ENCODE measurements at regions not wholly inside any gene's neighbourhood (a gene's known extent, or its start where the extent isn't known, plus 50 kb on each side); places are given as distances from the start of the nearest gene placed in this dataset.

DNA sequence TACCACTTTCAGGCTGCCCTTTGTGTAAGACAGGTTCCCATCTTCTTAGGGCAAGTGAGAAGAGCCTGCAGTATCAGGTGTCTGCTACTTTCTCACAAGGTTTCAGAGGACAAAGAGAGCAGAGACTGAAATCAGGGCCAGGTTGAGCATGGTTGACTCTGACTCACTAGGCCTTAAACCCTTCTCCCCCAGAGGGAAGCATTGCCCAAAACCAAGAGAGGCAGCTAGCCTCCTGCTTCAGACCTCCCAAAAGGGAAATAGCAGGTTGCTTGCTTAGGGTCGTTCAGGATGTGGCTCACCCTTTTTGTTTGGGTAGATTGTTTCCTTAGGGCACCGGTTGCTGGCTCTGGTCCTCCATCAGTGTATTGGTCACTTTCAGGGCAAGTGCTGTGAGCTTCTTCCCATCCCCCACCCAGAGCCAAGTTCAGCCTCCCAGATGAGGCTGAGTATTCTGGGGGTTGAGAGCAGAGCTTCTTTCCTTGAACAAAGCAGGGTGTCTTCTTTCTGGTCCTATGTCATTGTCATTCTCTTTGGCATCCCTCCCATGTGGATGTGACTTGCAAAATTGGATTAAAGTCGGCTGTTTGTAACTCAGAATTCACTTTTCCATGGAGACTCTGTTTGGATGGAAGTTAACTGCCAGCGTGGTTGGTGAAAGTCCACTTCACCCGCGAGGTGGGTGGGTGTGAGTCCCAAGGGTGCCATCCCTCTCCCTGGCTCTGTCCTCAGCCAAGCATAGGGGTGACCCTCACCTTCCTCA, 55.5 kb upstream of the GALNT2 start:
- Histone ChIP-seq H2AFZ (ENCODE audit: low read length) (no peak overlapping the region), H3K27ac (replicated peaks; ENCODE audit: low read length) (no peak overlapping the region), H3K4me3 (ENCODE audit: low read length in 2 of 2) (no peak overlapping the region), H3K9me3 (replicated peaks in 1 of 2; ENCODE audit: control insufficient read depth in 2 of 2, insufficient read depth in 1 of 2, low read depth in 1 of 2, low read length in 2 of 2) (no peaks in the 10 kb centered on the region), H3K4ac (ENCODE audit: low read length) (no peak overlapping the region), H3K4me2 (ENCODE audit: insufficient read depth, low read length, poor library complexity, severe bottlenecking) (no peak overlapping the region), H2BK5ac (ENCODE audit: low read length) (no peak overlapping the region), H3K36me3 (replicated peaks in 1 of 2; ENCODE audit: control insufficient read depth in 2 of 2, insufficient read depth in 2 of 2, low read length in 2 of 2) (no peaks in the 10 kb centered on the region), H2BK12ac (ENCODE audit: low read length) (no peak overlapping the region), H3K4me1 (ENCODE audit: control insufficient read depth in 2 of 2, insufficient read depth in 1 of 2, low read depth in 1 of 2, low read length in 2 of 2) (no peaks in the 10 kb centered on the region), H2BK120ac (ENCODE audit: low read depth, low read length) (no peak overlapping the region), H4K91ac (ENCODE audit: low read depth, low read length, poor library complexity) (no peak overlapping the region), H3K9ac (ENCODE audit: low read depth, low read length, poor library complexity) (no peak overlapping the region), H2AK5ac (ENCODE audit: low read depth, low read length) (no peak overlapping the region), H2BK15ac (ENCODE audit: low read length) (no peak overlapping the region), H3K23ac (ENCODE audit: low read depth, low read length, poor library complexity) (no peak overlapping the region), H4K8ac (ENCODE audit: low read depth, low read length) (no peak overlapping the region), H3K79me1 (ENCODE audit: low read depth, low read length) (no peaks in the 10 kb centered on the region), H3K27me3 (ENCODE audit: control insufficient read depth in 3 of 3, insufficient read depth in 3 of 3, low read depth in 1 of 3, low read length in 3 of 3) (peaks cover 0 to 15% (median 0%) of the 10 kb centered on the region in 3 experiments), H3K14ac (ENCODE audit: low read length) (no peak overlapping the region), H3K18ac (ENCODE audit: low read length) (no peak overlapping the region)
- no CpG with 5 or more reads among the region's 6 CpGs for WGBS, 2 donors (ENCODE audit: extremely low coverage in 2 of 2, insufficient read length in 2 of 2, insufficient replicate concordance in 1 of 2)
- no peak for DNase-seq (ENCODE audit: low spot score)

DNA sequence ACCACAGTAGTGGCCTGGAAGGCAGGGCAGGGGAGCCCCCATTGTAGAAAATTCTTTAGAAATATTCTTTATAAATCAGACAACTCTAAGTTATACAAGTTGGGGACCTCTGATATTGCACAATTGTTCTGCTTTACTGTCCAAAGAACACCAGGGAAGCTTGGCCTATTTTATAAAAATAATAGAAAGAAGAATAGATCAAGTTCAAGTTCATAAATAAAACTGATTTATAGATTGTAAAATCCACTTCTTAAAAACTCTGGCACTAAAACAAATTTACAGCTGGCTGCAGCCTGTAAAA, 55.0 kb upstream of the GALNT2 start:
- Histone ChIP-seq H2AFZ (ENCODE audit: low read length) (no peak overlapping the region), H3K36me3 (replicated peaks in 1 of 2; ENCODE audit: control insufficient read depth in 2 of 2, insufficient read depth in 2 of 2, low read length in 2 of 2) (no peaks in the 10 kb centered on the region), H3K27me3 (ENCODE audit: control insufficient read depth in 3 of 3, insufficient read depth in 3 of 3, low read depth in 1 of 3, low read length in 3 of 3) (peaks cover 0 to 11% (median 0%) of the 10 kb centered on the region in 3 experiments), H4K91ac (ENCODE audit: low read depth, low read length, poor library complexity) (no peak overlapping the region), H2AK5ac (ENCODE audit: low read depth, low read length) (no peak overlapping the region), H3K4me2 (ENCODE audit: insufficient read depth, low read length, poor library complexity, severe bottlenecking) (no peak overlapping the region), H4K8ac (ENCODE audit: low read depth, low read length) (no peak overlapping the region), H3K9ac (ENCODE audit: low read depth, low read length, poor library complexity) (no peak overlapping the region), H3K14ac (ENCODE audit: low read length) (no peak overlapping the region), H3K4me3 (ENCODE audit: low read length in 2 of 2) (no peak overlapping the region), H2BK5ac (ENCODE audit: low read length) (no peak overlapping the region), H3K23ac (ENCODE audit: low read depth, low read length, poor library complexity) (no peak overlapping the region), H3K9me3 (replicated peaks in 1 of 2; ENCODE audit: control insufficient read depth in 2 of 2, insufficient read depth in 1 of 2, low read depth in 1 of 2, low read length in 2 of 2) (no peaks in the 10 kb centered on the region), H3K18ac (ENCODE audit: low read length) (no peak overlapping the region), H3K4ac (ENCODE audit: low read length) (no peak overlapping the region), H3K79me1 (ENCODE audit: low read depth, low read length) (no peaks in the 10 kb centered on the region), H2BK120ac (ENCODE audit: low read depth, low read length) (no peak overlapping the region), H3K4me1 (ENCODE audit: control insufficient read depth in 2 of 2, insufficient read depth in 1 of 2, low read depth in 1 of 2, low read length in 2 of 2) (no peaks in the 10 kb centered on the region), H2BK15ac (ENCODE audit: low read length) (no peak overlapping the region), H2BK12ac (ENCODE audit: low read length) (no peak overlapping the region), H3K27ac (replicated peaks; ENCODE audit: low read length) (no peak overlapping the region)
- DNase-seq (ENCODE audit: low spot score), result no peak

DNA sequence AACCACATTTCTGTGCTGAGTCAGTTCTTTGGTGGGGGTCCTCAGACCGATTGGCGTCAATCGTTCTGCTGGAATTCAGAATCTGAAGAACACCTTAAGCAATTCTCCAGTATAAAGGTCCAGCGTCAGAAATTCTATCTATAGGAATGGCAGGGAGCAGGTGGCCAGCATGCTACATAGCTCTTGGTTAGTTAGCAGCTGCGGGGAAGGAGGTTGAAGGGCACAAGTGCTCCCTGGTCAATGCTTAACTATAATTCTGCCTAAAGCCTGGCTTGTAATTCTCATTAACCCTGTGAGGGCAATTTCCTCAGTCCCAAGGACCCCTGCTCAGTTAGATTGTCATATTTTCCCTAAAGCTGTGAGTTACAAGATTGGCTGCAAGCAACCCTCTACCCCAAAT, 54.3 kb upstream of the GALNT2 start:
- WGBS, 2 donors (ENCODE audit: extremely low coverage in 2 of 2, insufficient read length in 2 of 2, insufficient replicate concordance in 1 of 2), result no CpG with 5 or more reads among the region's 5 CpGs
- no peak overlapping the region for H2AK5ac ChIP-seq (ENCODE audit: low read depth, low read length)
- H3K4me3 ChIP-seq (ENCODE audit: low read length in 2 of 2), result no peak overlapping the region
- no peaks in the 10 kb centered on the region for H3K79me1 ChIP-seq (ENCODE audit: low read depth, low read length)
- H3K4me1 ChIP-seq (ENCODE audit: control insufficient read depth in 2 of 2, insufficient read depth in 1 of 2, low read depth in 1 of 2, low read length in 2 of 2), result no peaks in the 10 kb centered on the region
- H3K23ac ChIP-seq (ENCODE audit: low read depth, low read length, poor library complexity), result no peak overlapping the region
- no peak overlapping the region for H2BK5ac ChIP-seq (ENCODE audit: low read length)
- H2BK120ac ChIP-seq (ENCODE audit: low read depth, low read length), result no peak overlapping the region
- H3K4ac ChIP-seq (ENCODE audit: low read length), result no peak overlapping the region
- H2AFZ ChIP-seq (ENCODE audit: low read length), result no peak overlapping the region
- no peak for DNase-seq (ENCODE audit: low spot score)
- no peak overlapping the region for H3K18ac ChIP-seq (ENCODE audit: low read length)
- H3K4me2 ChIP-seq (ENCODE audit: insufficient read depth, low read length, poor library complexity, severe bottlenecking), result no peak overlapping the region
- no peak overlapping the region for H4K8ac ChIP-seq (ENCODE audit: low read depth, low read length)
- no peak overlapping the region for H2BK12ac ChIP-seq (ENCODE audit: low read length)
- no peak overlapping the region for H2BK15ac ChIP-seq (ENCODE audit: low read length)
- no peak overlapping the region for H3K27ac ChIP-seq (replicated peaks; ENCODE audit: low read length)
- H3K14ac ChIP-seq (ENCODE audit: low read length), result no peak overlapping the region
- peaks cover 0 to 11% (median 0%) of the 10 kb centered on the region in 3 experiments for H3K27me3 ChIP-seq (ENCODE audit: control insufficient read depth in 3 of 3, insufficient read depth in 3 of 3, low read depth in 1 of 3, low read length in 3 of 3)
- H3K9me3 ChIP-seq (replicated peaks in 1 of 2; ENCODE audit: control insufficient read depth in 2 of 2, insufficient read depth in 1 of 2, low read depth in 1 of 2, low read length in 2 of 2), result no peaks in the 10 kb centered on the region
- no peak overlapping the region for H4K91ac ChIP-seq (ENCODE audit: low read depth, low read length, poor library complexity)
- no peak overlapping the region for H3K9ac ChIP-seq (ENCODE audit: low read depth, low read length, poor library complexity)
- H3K36me3 ChIP-seq (replicated peaks in 1 of 2; ENCODE audit: control insufficient read depth in 2 of 2, insufficient read depth in 2 of 2, low read length in 2 of 2), result no peaks in the 10 kb centered on the region

- Histone ChIP-seq H2BK120ac (ENCODE audit: low read depth, low read length) (no peak overlapping the region), H3K4me1 (ENCODE audit: control insufficient read depth in 2 of 2, insufficient read depth in 1 of 2, low read depth in 1 of 2, low read length in 2 of 2) (no peaks in the 10 kb centered on the region), H3K36me3 (replicated peaks in 1 of 2; ENCODE audit: control insufficient read depth in 2 of 2, insufficient read depth in 2 of 2, low read length in 2 of 2) (no peaks in the 10 kb centered on the region), H2BK15ac (ENCODE audit: low read length) (no peak overlapping the region), H3K4me2 (ENCODE audit: insufficient read depth, low read length, poor library complexity, severe bottlenecking) (no peak overlapping the region), H3K4ac (ENCODE audit: low read length) (no peak overlapping the region), H2AFZ (ENCODE audit: low read length) (no peak overlapping the region), H3K9ac (ENCODE audit: low read depth, low read length, poor library complexity) (no peak overlapping the region), H3K27ac (replicated peaks; ENCODE audit: low read length) (no peak overlapping the region), H3K14ac (ENCODE audit: low read length) (no peak overlapping the region), H3K23ac (ENCODE audit: low read depth, low read length, poor library complexity) (no peak overlapping the region), H2BK5ac (ENCODE audit: low read length) (no peak overlapping the region), H4K91ac (ENCODE audit: low read depth, low read length, poor library complexity) (no peak overlapping the region), H3K4me3 (ENCODE audit: low read length in 2 of 2) (no peak overlapping the region), H2BK12ac (ENCODE audit: low read length) (no peak overlapping the region), H4K8ac (ENCODE audit: low read depth, low read length) (no peak overlapping the region), H3K9me3 (replicated peaks in 1 of 2; ENCODE audit: control insufficient read depth in 2 of 2, insufficient read depth in 1 of 2, low read depth in 1 of 2, low read length in 2 of 2) (peaks cover 0 to 2% of the 10 kb centered on the region in 2 donors), H3K27me3 (ENCODE audit: control insufficient read depth in 3 of 3, insufficient read depth in 3 of 3, low read depth in 1 of 3, low read length in 3 of 3) (peaks cover 0 to 13% (median 13%) of the 10 kb centered on the region in 3 experiments), H3K18ac (ENCODE audit: low read length) (no peak overlapping the region), H3K79me1 (ENCODE audit: low read depth, low read length) (no peaks in the 10 kb centered on the region), H2AK5ac (ENCODE audit: low read depth, low read length) (no peak overlapping the region)
- no CpG with 5 or more reads among the region's 5 CpGs for WGBS, 2 donors (ENCODE audit: extremely low coverage in 2 of 2, insufficient read length in 2 of 2, insufficient replicate concordance in 1 of 2)
- no peak for DNase-seq (ENCODE audit: low spot score)
Observed at GRCh38 chr1:230016159-230016558, 50.9 kb upstream of the GALNT2 start.
